T-helper 1 cell treated with Interleukin-12 subunit alpha and Interleukin-12 subunit beta and Interleukin-4 antibody, amounts not matched to agents 30 μg/mL and 1 μg/mL, for 36 hours (primary cell): ENCODE measurements at regions not wholly inside any gene's neighbourhood (a gene's known extent, or its start where the extent isn't known, plus 50 kb on each side); places are given as distances from the start of the nearest gene placed in this dataset.
"Not testable (repeated sequence)": the region's sequence is repeated elsewhere in the genome, so short reads cannot be mapped to it uniquely, and the experiment has no call there.

Experiments
- H3K27ac Mint-ChIP-seq: one replicate; pipeline ENCODE4 v1.8.0; 2021; ENCODE audit warnings: mild to moderate bottlenecking, mixed read lengths
- H3K27me3 Mint-ChIP-seq: one replicate; pipeline ENCODE4 v1.8.0; 2021; ENCODE audit warnings: low read depth, mixed read lengths
- H3K36me3 Mint-ChIP-seq: one replicate; pipeline ENCODE4 v1.8.0; 2021; ENCODE audit warnings: low read depth, mixed read lengths
- H3K4me1 Mint-ChIP-seq: one replicate; pipeline ENCODE4 v1.8.0; 2021; ENCODE audit warnings: low read depth, mixed read lengths
- H3K4me3 Mint-ChIP-seq: one replicate; pipeline ENCODE4 v1.8.0; 2021; ENCODE audit warnings: mild to moderate bottlenecking, moderate library complexity, mixed read lengths
- H3K9me3 Mint-ChIP-seq: one replicate; pipeline ENCODE4 v1.8.0; 2021; ENCODE audit warnings: mixed read lengths

DNA sequence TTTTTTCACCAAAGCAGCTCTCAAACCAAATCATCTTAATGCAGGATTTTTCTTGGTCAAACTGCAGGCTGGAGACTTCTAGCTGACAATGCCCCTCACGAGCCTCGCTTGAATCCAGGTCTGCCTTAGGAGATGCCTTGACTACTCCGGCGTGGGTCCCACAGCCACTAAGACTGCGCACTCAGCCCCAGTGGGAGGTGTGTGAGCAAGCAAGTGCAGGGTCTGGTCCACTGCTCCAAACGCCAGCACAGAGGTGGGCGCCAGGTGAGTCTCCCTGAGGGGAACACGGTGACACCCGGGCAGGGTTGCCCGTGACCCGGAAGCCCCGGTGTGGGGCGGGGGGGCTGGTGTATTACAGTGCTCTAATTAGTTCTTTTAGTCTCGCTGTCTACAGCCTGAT is 838.3 kb downstream of the NLGN4X start:
- H3K9me3 Mint-ChIP-seq: peaks cover 8% of the 10 kb centered on the region
- H3K27ac Mint-ChIP-seq: no peak overlapping the region
- no peaks in the 10 kb centered on the region for H3K36me3 Mint-ChIP-seq
- no peak overlapping the region for H3K4me3 Mint-ChIP-seq
- no peaks in the 10 kb centered on the region for H3K27me3 Mint-ChIP-seq
- H3K4me1 Mint-ChIP-seq: no peaks in the 10 kb centered on the region

DNA sequence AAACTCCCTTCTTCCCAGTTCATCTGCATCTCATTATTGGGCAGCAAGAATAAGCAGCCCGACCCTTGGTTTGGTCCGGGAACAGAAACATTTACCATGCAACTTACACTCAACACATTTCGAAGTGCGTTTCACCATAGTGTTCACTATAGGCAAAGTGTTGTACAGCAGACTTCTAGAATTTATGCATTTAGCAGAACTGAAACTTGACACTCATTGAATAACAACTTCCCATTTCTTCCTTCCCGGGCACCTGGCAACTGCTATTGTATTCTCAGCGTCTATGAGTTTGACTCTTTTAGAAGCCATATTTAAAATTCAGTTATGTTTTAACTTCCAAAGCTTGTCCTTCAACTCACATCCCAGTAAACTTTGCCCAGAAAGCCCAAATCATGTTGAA is 840.6 kb downstream of the NLGN4X start:
- Mint-ChIP-seq H3K4me3 (no peak overlapping the region), H3K4me1 (no peaks in the 10 kb centered on the region), H3K36me3 (no peaks in the 10 kb centered on the region), H3K27me3 (no peaks in the 10 kb centered on the region), H3K9me3 (peaks cover 4% of the 10 kb centered on the region), H3K27ac (no peak overlapping the region)

DNA sequence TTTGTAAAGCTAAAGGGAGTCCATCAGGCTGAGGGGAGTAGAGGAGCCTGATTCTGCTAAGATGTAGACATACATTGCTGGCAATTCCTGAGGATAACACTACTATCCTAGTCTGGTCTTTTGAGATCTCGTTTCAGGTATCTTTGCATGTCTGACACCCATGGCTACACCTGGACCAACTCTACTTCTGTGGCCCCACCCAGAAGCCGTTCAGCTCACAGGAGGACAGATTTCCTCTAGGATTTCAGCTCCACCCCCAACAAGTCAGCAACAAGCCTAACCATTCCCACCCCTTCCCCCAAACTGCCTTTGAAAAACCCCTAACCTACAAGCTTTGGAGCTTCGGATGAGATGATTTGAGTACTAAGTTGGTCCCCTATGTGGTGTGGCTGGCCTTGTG is 848.2 kb downstream of the NLGN4X start:
- no peaks in the 10 kb centered on the region for H3K36me3 Mint-ChIP-seq
- no peaks in the 10 kb centered on the region for H3K4me1 Mint-ChIP-seq
- H3K27me3 Mint-ChIP-seq: no peaks in the 10 kb centered on the region
- no peak overlapping the region for H3K27ac Mint-ChIP-seq
- H3K9me3 Mint-ChIP-seq: no peaks in the 10 kb centered on the region
- H3K4me3 Mint-ChIP-seq: no peak overlapping the region

- no peaks in the 10 kb centered on the region for H3K36me3 Mint-ChIP-seq
- H3K27me3 Mint-ChIP-seq: no peaks in the 10 kb centered on the region
- H3K9me3 Mint-ChIP-seq: peaks cover 5% of the 10 kb centered on the region
- no peak overlapping the region for H3K27ac Mint-ChIP-seq
- no peaks in the 10 kb centered on the region for H3K4me1 Mint-ChIP-seq
- H3K4me3 Mint-ChIP-seq: no peak overlapping the region
Observed at GRCh38 chrX:5341902-5342301, 886.8 kb downstream of the NLGN4X start.

DNA sequence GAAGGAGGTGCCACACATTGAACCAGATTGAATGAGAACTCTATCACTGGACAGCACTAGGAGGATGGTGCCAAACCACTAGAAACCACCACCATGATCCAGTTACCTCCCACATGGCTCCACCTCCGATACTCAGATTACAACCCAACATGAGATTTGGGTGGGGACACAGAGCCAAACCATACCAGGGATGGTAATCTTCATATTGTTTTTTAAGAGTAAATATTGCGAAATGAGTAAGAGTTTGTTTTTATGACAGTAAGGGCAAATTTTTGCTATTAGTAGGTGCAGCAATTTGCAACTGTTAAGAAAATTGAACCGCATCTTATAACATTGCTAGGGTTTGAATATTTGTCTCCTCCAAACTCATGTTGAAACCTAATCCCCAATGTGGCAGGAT is 891.5 kb downstream of the NLGN4X start:
- Mint-ChIP-seq H3K4me1 (no peaks in the 10 kb centered on the region), H3K36me3 (no peaks in the 10 kb centered on the region), H3K27ac (no peak overlapping the region), H3K27me3 (no peaks in the 10 kb centered on the region), H3K9me3 (peaks cover 3% of the 10 kb centered on the region), H3K4me3 (no peak overlapping the region)

DNA sequence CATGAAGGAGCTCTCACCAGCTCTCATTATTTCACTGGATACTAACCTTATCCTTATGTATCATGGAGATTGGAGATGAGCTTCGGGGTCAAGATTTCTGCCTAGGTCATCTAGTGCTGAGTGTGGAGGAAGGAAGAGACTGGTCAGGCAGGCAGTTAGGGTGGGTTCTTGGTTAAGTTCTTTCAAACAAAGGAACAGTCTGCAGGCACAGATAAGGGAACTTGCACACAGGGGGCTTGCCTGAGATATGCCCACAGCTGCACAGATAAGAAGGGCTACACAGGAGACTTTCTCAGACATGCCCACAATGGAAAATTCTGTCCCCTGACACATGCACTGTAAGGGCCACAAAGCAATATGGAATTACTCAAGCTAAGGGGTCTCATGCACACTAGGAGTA is 904.1 kb downstream of the NLGN4X start:
- no peak overlapping the region for H3K4me3 Mint-ChIP-seq
- no peak overlapping the region for H3K27ac Mint-ChIP-seq
- H3K27me3 Mint-ChIP-seq: no peaks in the 10 kb centered on the region
- no peaks in the 10 kb centered on the region for H3K4me1 Mint-ChIP-seq
- H3K9me3 Mint-ChIP-seq: peaks cover 5% of the 10 kb centered on the region
- H3K36me3 Mint-ChIP-seq: no peaks in the 10 kb centered on the region

DNA sequence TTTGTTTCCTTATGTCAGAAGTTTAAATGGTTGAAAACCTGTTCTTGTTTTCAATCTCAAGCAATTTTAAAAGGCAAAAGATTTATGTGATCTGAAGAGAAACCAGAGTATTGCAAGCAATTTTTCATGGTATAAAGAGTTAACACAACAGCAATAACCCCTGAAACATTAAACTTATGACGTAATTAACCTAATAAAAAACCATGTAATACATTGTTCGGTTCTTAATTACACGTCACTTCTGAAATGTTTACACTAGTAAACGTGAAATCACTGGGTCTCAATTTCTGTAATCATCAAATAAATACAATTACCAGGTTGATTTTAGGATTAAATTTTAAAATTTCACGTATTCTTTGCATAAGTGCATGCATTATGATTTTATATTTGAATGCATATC is 914.5 kb downstream of the NLGN4X start:
- no peaks in the 10 kb centered on the region for H3K27me3 Mint-ChIP-seq
- no peak overlapping the region for H3K4me3 Mint-ChIP-seq
- H3K9me3 Mint-ChIP-seq: no peaks in the 10 kb centered on the region
- H3K27ac Mint-ChIP-seq: no peak overlapping the region
- no peaks in the 10 kb centered on the region for H3K4me1 Mint-ChIP-seq
- no peaks in the 10 kb centered on the region for H3K36me3 Mint-ChIP-seq

GRCh38 chrX:5307416-5307815 is 921.3 kb downstream of the NLGN4X start:
- H3K9me3 Mint-ChIP-seq: peaks cover 6% of the 10 kb centered on the region
- no peaks in the 10 kb centered on the region for H3K4me1 Mint-ChIP-seq
- H3K27ac Mint-ChIP-seq: no peak overlapping the region
- H3K27me3 Mint-ChIP-seq: no peaks in the 10 kb centered on the region
- no peaks in the 10 kb centered on the region for H3K36me3 Mint-ChIP-seq
- H3K4me3 Mint-ChIP-seq: no peak overlapping the region

- Mint-ChIP-seq H3K9me3 (peaks cover 6% of the 10 kb centered on the region), H3K36me3 (no peaks in the 10 kb centered on the region), H3K27ac (no peak overlapping the region), H3K4me1 (no peaks in the 10 kb centered on the region), H3K4me3 (no peak overlapping the region), H3K27me3 (no peaks in the 10 kb centered on the region)
Observed at GRCh38 chrX:5306654-5307121, 922.0 kb downstream of the NLGN4X start.

- Mint-ChIP-seq H3K36me3 (no peaks in the 10 kb centered on the region), H3K9me3 (peaks cover 6% of the 10 kb centered on the region)
Observed at GRCh38 chrX:5305452-5305851, 923.2 kb downstream of the NLGN4X start.

DNA sequence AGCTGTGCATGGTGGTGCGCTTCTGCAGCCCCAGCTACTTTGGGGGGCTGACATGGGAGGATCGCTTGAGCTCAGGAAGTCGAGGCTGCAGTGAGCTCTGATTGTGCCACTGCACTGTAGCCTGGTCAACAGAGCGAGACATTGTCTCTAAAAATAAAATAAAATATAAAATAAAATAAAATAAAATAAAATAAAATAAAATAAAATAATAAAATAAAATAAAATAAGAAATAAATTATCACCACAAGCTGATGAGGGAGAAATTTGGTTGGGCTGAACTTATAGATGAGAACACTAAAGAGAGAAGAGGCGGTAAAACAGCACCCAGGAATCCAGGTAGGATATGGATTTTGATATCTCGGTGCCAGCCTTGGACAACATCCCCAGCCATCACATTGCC is 933.7 kb downstream of the NLGN4X start:
- Mint-ChIP-seq H3K4me3 (no peak overlapping the region), H3K27ac (no peak overlapping the region), H3K4me1 (no peaks in the 10 kb centered on the region), H3K9me3 (no peaks in the 10 kb centered on the region), H3K36me3 (no peaks in the 10 kb centered on the region), H3K27me3 (no peaks in the 10 kb centered on the region)

More at GRCh38 chrX:5305452-5305851, 923.2 kb downstream of the NLGN4X start:
- Mint-ChIP-seq H3K27ac (no peak overlapping the region), H3K4me3 (no peak overlapping the region), H3K4me1 (no peaks in the 10 kb centered on the region), H3K27me3 (no peaks in the 10 kb centered on the region)

- Mint-ChIP-seq H3K27me3 (no peaks in the 10 kb centered on the region), H3K9me3 (peaks cover 10% of the 10 kb centered on the region), H3K4me3 (no peak overlapping the region), H3K27ac (no peak overlapping the region), H3K4me1 (no peaks in the 10 kb centered on the region), H3K36me3 (no peaks in the 10 kb centered on the region)
Observed at GRCh38 chrX:5290635-5291034, 938.0 kb downstream of the NLGN4X start.

DNA sequence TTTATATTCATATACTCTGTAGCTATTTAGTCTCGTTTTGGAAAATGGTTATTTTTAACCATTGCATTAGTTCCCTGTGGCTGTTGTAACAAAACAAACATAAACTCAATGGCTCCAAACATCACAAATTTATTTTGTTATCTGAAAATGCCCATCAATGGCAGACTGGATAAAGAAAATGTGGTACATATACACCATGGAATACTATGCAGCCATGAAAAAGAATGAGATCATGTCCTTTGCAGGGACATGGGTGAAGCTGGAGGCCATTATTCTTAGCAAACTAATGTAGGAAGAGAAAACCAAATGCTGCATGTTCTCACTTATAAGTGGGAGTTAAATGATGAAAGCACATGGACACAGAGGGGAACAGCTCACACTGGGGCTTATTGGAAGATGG is 938.7 kb downstream of the NLGN4X start:
- H3K9me3 Mint-ChIP-seq, H3K27me3 Mint-ChIP-seq, H3K4me1 Mint-ChIP-seq, H3K36me3 Mint-ChIP-seq, H3K4me3 Mint-ChIP-seq, H3K27ac Mint-ChIP-seq: not testable (repeated sequence)

- H3K27me3 Mint-ChIP-seq: no peaks in the 10 kb centered on the region
- no peaks in the 10 kb centered on the region for H3K4me1 Mint-ChIP-seq
- no peak overlapping the region for H3K27ac Mint-ChIP-seq
- no peaks in the 10 kb centered on the region for H3K36me3 Mint-ChIP-seq
- H3K9me3 Mint-ChIP-seq: peaks cover 10% of the 10 kb centered on the region
- H3K4me3 Mint-ChIP-seq: no peak overlapping the region
Observed at GRCh38 chrX:5278908-5279307, 949.8 kb downstream of the NLGN4X start.

- Mint-ChIP-seq H3K4me1 (no peaks in the 10 kb centered on the region), H3K9me3 (no peaks in the 10 kb centered on the region), H3K27ac (no peak overlapping the region), H3K36me3 (no peaks in the 10 kb centered on the region), H3K4me3 (no peak overlapping the region), H3K27me3 (no peaks in the 10 kb centered on the region)
Observed at GRCh38 chrX:5265324-5265850, 963.3 kb downstream of the NLGN4X start.

GRCh38 chrX:5250106-5250505 is 978.6 kb downstream of the NLGN4X start:
- Mint-ChIP-seq H3K4me1 (no peaks in the 10 kb centered on the region), H3K27ac (no peak overlapping the region), H3K27me3 (no peaks in the 10 kb centered on the region), H3K36me3 (no peaks in the 10 kb centered on the region), H3K9me3 (peaks cover 4% of the 10 kb centered on the region), H3K4me3 (no peak overlapping the region)
